Stimulated activated CD8-positive, alpha-beta memory T cell treated with anti-CD3 and anti-CD28 coated beads, Interleukin-4, amount 100 ng/mL, for 1 hour (primary cell): ENCODE measurements at regions not wholly inside any gene's neighbourhood (a gene's known extent, or its start where the extent isn't known, plus 50 kb on each side); places are given as distances from the start of the nearest gene placed in this dataset.

ENCODE experiments used
- DNase-seq, 2 donors: peaks; one replicate each; pipeline ENCODE4 v3.0.0-alpha.2; 2020; ENCODE audit warnings: low read depth in 2 of 2, low spot score in 1 of 2

GRCh38 chr4:181550381-181550780 lies 692.8 kb upstream of the TENM3 start:
- no peak for DNase-seq

GRCh38 chr4:181559637-181560036 lies 683.6 kb upstream of the TENM3 start:
- DNase-seq: no peak

GRCh38 chr4:181562399-181562798 lies 680.8 kb upstream of the TENM3 start:
- no peak for DNase-seq

- no peak for DNase-seq
Measured at GRCh38 chr4:181564625-181565024, 678.6 kb upstream of the TENM3 start.

- DNase-seq: no peak
Measured at GRCh38 chr4:181566490-181566889, 676.7 kb upstream of the TENM3 start.

- DNase-seq: no peak
Measured at GRCh38 chr4:181569553-181569952, 673.6 kb upstream of the TENM3 start.

GRCh38 chr4:181578911-181579310 lies 664.3 kb upstream of the TENM3 start:
- no peak for DNase-seq

- no peak for DNase-seq
Measured at GRCh38 chr4:181579486-181579885, 663.7 kb upstream of the TENM3 start.

- no peak for DNase-seq
Measured at GRCh38 chr4:181581983-181582382, 661.2 kb upstream of the TENM3 start.

- DNase-seq: no peak
Measured at GRCh38 chr4:181582595-181582994, 660.6 kb upstream of the TENM3 start.

- no peak for DNase-seq
Measured at GRCh38 chr4:181588733-181589302, 654.4 kb upstream of the TENM3 start.

- no peak for DNase-seq
Measured at GRCh38 chr4:181592221-181592745, 650.9 kb upstream of the TENM3 start.

- no peak for DNase-seq
Measured at GRCh38 chr4:181593703-181594102, 649.5 kb upstream of the TENM3 start.

- DNase-seq: no peak
Measured at GRCh38 chr4:181594188-181594587, 649.0 kb upstream of the TENM3 start.

- DNase-seq: no peak
Measured at GRCh38 chr4:181595716-181596115, 647.5 kb upstream of the TENM3 start.

GRCh38 chr4:181597766-181598165 lies 645.4 kb upstream of the TENM3 start:
- no peak for DNase-seq

- DNase-seq: no peak
Measured at GRCh38 chr4:181599134-181599533, 644.1 kb upstream of the TENM3 start.

- DNase-seq: no peak
Measured at GRCh38 chr4:181601103-181601502, 642.1 kb upstream of the TENM3 start.

GRCh38 chr4:181604546-181604945 lies 638.7 kb upstream of the TENM3 start:
- no peak for DNase-seq

GRCh38 chr4:181606300-181606699 lies 636.9 kb upstream of the TENM3 start:
- DNase-seq: no peak

GRCh38 chr4:181608181-181608580 lies 635.0 kb upstream of the TENM3 start:
- no peak for DNase-seq

- no peak for DNase-seq
Measured at GRCh38 chr4:181611033-181611711, 632.0 kb upstream of the TENM3 start.
